ENCODE measurements at regions not wholly inside any gene's neighbourhood (a gene's known extent, or its start where the extent isn't known, plus 50 kb on each side); places are given as distances from the start of the nearest gene placed in this dataset.

- TF ChIP-seq CEBPB (IDR thresholded peaks at IDR 0.05), result no peak
- TF ChIP-seq TAF1 (IDR thresholded peaks at IDR 0.05; ENCODE audit: low read depth), result no peak
- no peak for TF ChIP-seq RAD21 (IDR thresholded peaks at IDR 0.05; ENCODE audit: low read depth)
- TF ChIP-seq REST (IDR thresholded peaks at IDR 0.05; ENCODE audit: low read depth), result no peak
- TF ChIP-seq MAX (IDR thresholded peaks at IDR 0.05), result no peak
- no peak for TF ChIP-seq YY1 (IDR thresholded peaks at IDR 0.05; ENCODE audit: low read depth)
These were observed 251.5 kb downstream of the DAD1 start for GRCh38 chr14:22337521-22337920.
